IMR-90 (cell line): ENCODE measurements at regions not wholly inside any gene's neighbourhood (a gene's known extent, or its start where the extent isn't known, plus 50 kb on each side); places are given as distances from the start of the nearest gene placed in this dataset.

Experiments
- ATAC-seq: fragments of 200-7000 bp; cut with Tn5 transposase; 2 replicates; pipeline ENCODE4 v1.9.1; 2020; ENCODE audit warnings: low read depth, mild to moderate bottlenecking, moderate library complexity
- BruUV-seq: library from RNA; stranded (reverse); fragments of 400-500 nt; replicated peaks from 2 replicates; lab custom pipeline; 2021; lab: Mats Ljungman, UMichigan
- CTCF ChIA-PET: fragments of 300-600 bp; formaldehyde crosslinking; extraction: SDS; loops from one replicate; lab custom pipeline; 2021; ENCODE audit warnings: antibody characterized with exemption; lab: Yijun Ruan, JAX
- POLR2A ChIA-PET: fragments of 300-600 bp; sonication (Branson Sonifier 250); formaldehyde crosslinking; loops from one replicate; lab custom pipeline; 2022; ENCODE audit warnings: antibody characterized with exemption; ENCODE audit not compliant: unreplicated experiment; lab: Charles Lee
- DNase-seq: peaks from one replicate; pipeline ENCODE4 v3.0.0; 2013
- H2AFZ ChIP-seq: replicated peaks from 2 replicates; pipeline ENCODE3; 2013; ENCODE audit warnings: low read length, mild to moderate bottlenecking; ENCODE audit not compliant: poor library complexity
- H2AK5ac ChIP-seq: 2 replicates; pipeline ENCODE4 v1.6.1; 2013; ENCODE audit warnings: low read depth, low read length, inconsistent platforms
- H2AK9ac ChIP-seq: replicated peaks from 2 replicates; pipeline ENCODE3; 2013; ENCODE audit warnings: mild to moderate bottlenecking, low read depth, low read length, moderate library complexity; ENCODE audit not compliant: poor library complexity
- H2BK120ac ChIP-seq: 2 replicates; pipeline ENCODE4 v1.6.1; 2013; ENCODE audit warnings: low read depth, low read length, inconsistent platforms
- H2BK15ac ChIP-seq: 3 replicates; pipeline ENCODE4 v1.6.1; 2013; ENCODE audit warnings: low read depth, low read length, inconsistent platforms
- H2BK20ac ChIP-seq: 2 replicates; pipeline ENCODE4 v1.6.1; 2013; ENCODE audit warnings: low read depth, mild to moderate bottlenecking, inconsistent platforms, low read length, moderate library complexity
- H2BK5ac ChIP-seq: 2 replicates; pipeline ENCODE4 v1.6.1; 2013; ENCODE audit warnings: mild to moderate bottlenecking, low read depth, low read length, inconsistent platforms; ENCODE audit not compliant: poor library complexity, severe bottlenecking
- H3K14ac ChIP-seq: replicated peaks from 2 replicates; pipeline ENCODE4 v1.6.1; 2013; ENCODE audit warnings: low read depth, low read length, inconsistent platforms
- H3K18ac ChIP-seq: 2 replicates; pipeline ENCODE4 v1.6.1; 2013; ENCODE audit warnings: low read depth, low read length, control low read depth
- H3K23ac ChIP-seq: 2 replicates; pipeline ENCODE4 v1.6.1; 2013; ENCODE audit warnings: low read depth, low read length, inconsistent platforms
- H3K27ac ChIP-seq: 2 replicates; pipeline ENCODE4 v1.5.1; 2013; ENCODE audit warnings: mild to moderate bottlenecking, control low read depth, low read length; ENCODE audit not compliant: insufficient read depth
- H3K27me3 ChIP-seq: 2 replicates; pipeline ENCODE4 v1.6.1; 2013; ENCODE audit warnings: low read length; ENCODE audit not compliant: control insufficient read depth, insufficient read depth
- H3K36me3 ChIP-seq: 2 replicates; pipeline ENCODE4 v1.6.1; 2013; ENCODE audit warnings: low read length, mixed read lengths; ENCODE audit not compliant: control insufficient read depth, insufficient read depth
- H3K4ac ChIP-seq: 2 replicates; pipeline ENCODE4 v1.6.1; 2013; ENCODE audit warnings: low read depth, low read length, inconsistent platforms
- H3K4me1 ChIP-seq: 2 replicates; pipeline ENCODE4 v1.6.1; 2013; ENCODE audit warnings: low read length, mixed read lengths; ENCODE audit not compliant: control insufficient read depth, insufficient read depth
- H3K4me2 ChIP-seq: 2 replicates; pipeline ENCODE4 v1.6.1; 2013; ENCODE audit warnings: low read depth, mild to moderate bottlenecking, control low read depth, low read length, moderate library complexity
- H3K4me3 ChIP-seq: 2 replicates; pipeline ENCODE4 v1.5.1; 2013; ENCODE audit warnings: low read depth, mild to moderate bottlenecking, control low read depth, low read length, moderate library complexity; ENCODE audit not compliant: insufficient read depth
- H3K56ac ChIP-seq: 2 replicates; pipeline ENCODE4 v1.6.1; 2013; ENCODE audit warnings: low read length, inconsistent platforms; ENCODE audit not compliant: insufficient read depth; ENCODE audit errors: extremely low read depth
- H3K79me1 ChIP-seq, 2 experiments: 2 replicates each; pipeline ENCODE4 v1.6.1; 2013; ENCODE audit warnings: low read length in 2 of 2, inconsistent platforms in 1 of 2, low read depth in 1 of 2
- H3K9ac ChIP-seq: 2 replicates; pipeline ENCODE4 v1.6.1; 2013; ENCODE audit warnings: low read depth, low read length, control low read depth
- H3K9me1 ChIP-seq: 2 replicates; pipeline ENCODE4 v1.6.1; 2013; ENCODE audit warnings: low read length, inconsistent platforms; ENCODE audit not compliant: insufficient read depth
- H3K9me3 ChIP-seq: 2 replicates; pipeline ENCODE4 v1.6.1; 2013; ENCODE audit warnings: low read length; ENCODE audit not compliant: control insufficient read depth, insufficient read depth
- H4K20me1 ChIP-seq: 2 replicates; pipeline ENCODE4 v1.6.1; 2013; ENCODE audit warnings: low read length, inconsistent platforms; ENCODE audit not compliant: insufficient read depth
- H4K5ac ChIP-seq: 2 replicates; pipeline ENCODE4 v1.6.1; 2013; ENCODE audit warnings: mild to moderate bottlenecking, low read depth, low read length, control low read depth
- H4K8ac ChIP-seq, 2 experiments: 2 replicates each; pipeline ENCODE4 v1.6.1; 2013; ENCODE audit warnings: low read depth in 2 of 2, low read length in 2 of 2, control low read depth in 1 of 2, inconsistent platforms in 1 of 2
- H4K91ac ChIP-seq: 2 replicates; pipeline ENCODE4 v1.6.1; 2013; ENCODE audit warnings: low read depth, low read length, inconsistent platforms; ENCODE audit not compliant: insufficient read depth
- BHLHE40 ChIP-seq: fragments of 150-350 bp; IDR thresholded peaks from 2 replicates; pipeline ENCODE4 v1.6.1; 2016; ENCODE audit warnings: mild to moderate bottlenecking, low read depth, low read length
- CEBPB ChIP-seq: IDR thresholded peaks from 2 replicates; pipeline ENCODE4 v1.6.1; 2012; ENCODE audit warnings: low read depth, low read length, improper control_type of control experiment
- CHD1 ChIP-seq: IDR thresholded peaks from 2 replicates; pipeline ENCODE4 v1.6.1; 2012; ENCODE audit warnings: low read depth, low read length, improper control_type of control experiment
- FOS ChIP-seq: fragments of 150-350 bp; IDR thresholded peaks from 2 replicates; pipeline ENCODE4 v1.6.1; 2016; ENCODE audit warnings: low read depth, low read length
- MAFK ChIP-seq: IDR thresholded peaks from 2 replicates; pipeline ENCODE4 v1.6.1; 2012; ENCODE audit warnings: low read depth, low read length, improper control_type of control experiment
- MAZ ChIP-seq: IDR thresholded peaks from 2 replicates; pipeline ENCODE4 v1.6.1; 2012; ENCODE audit warnings: low read depth, mild to moderate bottlenecking, low read length, improper control_type of control experiment, moderate library complexity, borderline replicate concordance
- MXI1 ChIP-seq: IDR thresholded peaks from 2 replicates; pipeline ENCODE4 v1.6.1; 2012; ENCODE audit warnings: low read depth, mild to moderate bottlenecking, low read length, moderate library complexity, borderline replicate concordance
- NFE2L2 ChIP-seq: fragments of 150-350 bp; IDR thresholded peaks from 2 replicates; pipeline ENCODE4 v1.6.1; 2016; ENCODE audit warnings: low read depth, mild to moderate bottlenecking, low read length
- POLR2A ChIP-seq: IDR thresholded peaks from 2 replicates; pipeline ENCODE4 v1.6.1; 2012; ENCODE audit warnings: mild to moderate bottlenecking, low read depth, low read length
- RAD21 ChIP-seq: IDR thresholded peaks from 2 replicates; pipeline ENCODE4 v1.6.1; 2012; ENCODE audit warnings: low read length, improper control_type of control experiment
- RCOR1 ChIP-seq: IDR thresholded peaks from 2 replicates; pipeline ENCODE4 v1.6.1; 2012; ENCODE audit warnings: mild to moderate bottlenecking, low read length, improper control_type of control experiment; ENCODE audit not compliant: insufficient replicate concordance
- RFX5 ChIP-seq: IDR thresholded peaks from 2 replicates; pipeline ENCODE4 v1.8.0; 2012; ENCODE audit warnings: low read depth, mild to moderate bottlenecking, low read length, moderate library complexity
- SMC3 ChIP-seq: fragments of 150-350 bp; IDR thresholded peaks from 2 replicates; pipeline ENCODE4 v1.6.1; 2016; ENCODE audit warnings: low read depth, mild to moderate bottlenecking, antibody characterized with exemption, low read length, moderate library complexity
- dilution Hi-C: fragments of 300-500 bp; cut with HindIII; formaldehyde crosslinking; loops from one replicate; pipeline ENCODE4 v1.14.3; 2018; ENCODE audit warnings: low sequenced_read_pairs; ENCODE audit not compliant: unreplicated experiment
- in situ Hi-C: fragments of 300-500 bp; cut with MboI; formaldehyde crosslinking; loops from 3 replicates; pipeline ENCODE4 v1.14.3; 2019; ENCODE audit warnings: low sequenced_read_pairs, inconsistent platforms, mixed read lengths
- intact Hi-C: fragments of 100-400 bp; cut with micrococcal nuclease; formaldehyde crosslinking; loops from 2 replicates; pipeline ENCODE4 v1.10.0; 2022
- TF ChIP-seq, protein P1 (sequence below): conservative IDR thresholded peaks from 2 replicates; pipeline ENCODE4 v1.5.1; 2012; ENCODE audit warnings: mild to moderate bottlenecking, low read depth, low read length, improper control_type of control experiment
- TF ChIP-seq, protein P2 (sequence below): fragments of 150-350 bp; IDR thresholded peaks from 2 replicates; pipeline ENCODE4 v1.6.1; 2017; ENCODE audit warnings: mild to moderate bottlenecking, antibody characterized with exemption, low read length, low read depth
- TF ChIP-seq, protein P3 (sequence below): fragments of 150-350 bp; IDR thresholded peaks from 2 replicates; pipeline ENCODE4 v1.6.1; 2016; ENCODE audit warnings: low read depth, mild to moderate bottlenecking, low read length, moderate library complexity, borderline replicate concordance

DNA sequence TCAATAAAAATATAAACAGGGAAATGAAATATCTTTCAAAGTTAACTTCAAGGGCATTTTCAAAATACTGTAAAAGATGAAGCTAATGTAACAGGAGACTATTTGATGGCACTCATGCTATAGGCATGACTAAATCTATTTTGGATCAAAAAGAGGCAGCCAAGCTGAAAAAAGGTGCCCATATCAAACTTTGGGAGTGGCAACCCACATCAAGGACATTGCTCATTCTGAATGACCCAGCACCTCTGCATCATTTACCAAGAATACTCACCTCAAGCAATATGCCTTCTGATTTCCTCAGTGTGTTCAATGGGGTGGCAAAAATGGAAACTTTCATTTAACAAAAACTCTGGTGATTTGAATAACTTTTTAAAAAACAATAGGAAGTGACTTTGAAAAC, 853.3 kb downstream of the TLE1 start:
- Histone ChIP-seq H2AFZ (no peak overlapping the region), H2BK5ac (no peak overlapping the region), H3K14ac (no peak overlapping the region), H3K9ac (no peak overlapping the region), H4K20me1 (no peaks in the 10 kb centered on the region), H4K91ac (no peak overlapping the region), H3K4me3 (no peak overlapping the region), H2BK20ac (no peak overlapping the region), H4K8ac (no peak overlapping the region), H3K4me2 (no peak overlapping the region), H4K5ac (no peak overlapping the region), H3K9me3 (no peaks in the 10 kb centered on the region), H3K23ac (no peak overlapping the region), H2BK120ac (no peak overlapping the region), H3K4me1 (no peaks in the 10 kb centered on the region), H3K27me3 (no peaks in the 10 kb centered on the region; the same call in 1 of the 2 replicates), H3K4ac (no peak overlapping the region), H3K27ac (no peak overlapping the region), H2BK15ac (no peak overlapping the region), H3K79me1 (no peaks in the 10 kb centered on the region), H2AK5ac (no peak overlapping the region), H2AK9ac (no peak overlapping the region), H3K9me1 (no peaks in the 10 kb centered on the region; the same call in 1 of the 2 replicates), H3K18ac (no peak overlapping the region), H3K56ac (no peak overlapping the region), H3K36me3 (no peaks in the 10 kb centered on the region)
- intact Hi-C loops (no loop called here), in situ Hi-C loops (no loop called here), dilution Hi-C loops (no loop called here)
- ATAC-seq (no peak), DNase-seq (no peak)
- TF ChIP-seq, protein P1, sequence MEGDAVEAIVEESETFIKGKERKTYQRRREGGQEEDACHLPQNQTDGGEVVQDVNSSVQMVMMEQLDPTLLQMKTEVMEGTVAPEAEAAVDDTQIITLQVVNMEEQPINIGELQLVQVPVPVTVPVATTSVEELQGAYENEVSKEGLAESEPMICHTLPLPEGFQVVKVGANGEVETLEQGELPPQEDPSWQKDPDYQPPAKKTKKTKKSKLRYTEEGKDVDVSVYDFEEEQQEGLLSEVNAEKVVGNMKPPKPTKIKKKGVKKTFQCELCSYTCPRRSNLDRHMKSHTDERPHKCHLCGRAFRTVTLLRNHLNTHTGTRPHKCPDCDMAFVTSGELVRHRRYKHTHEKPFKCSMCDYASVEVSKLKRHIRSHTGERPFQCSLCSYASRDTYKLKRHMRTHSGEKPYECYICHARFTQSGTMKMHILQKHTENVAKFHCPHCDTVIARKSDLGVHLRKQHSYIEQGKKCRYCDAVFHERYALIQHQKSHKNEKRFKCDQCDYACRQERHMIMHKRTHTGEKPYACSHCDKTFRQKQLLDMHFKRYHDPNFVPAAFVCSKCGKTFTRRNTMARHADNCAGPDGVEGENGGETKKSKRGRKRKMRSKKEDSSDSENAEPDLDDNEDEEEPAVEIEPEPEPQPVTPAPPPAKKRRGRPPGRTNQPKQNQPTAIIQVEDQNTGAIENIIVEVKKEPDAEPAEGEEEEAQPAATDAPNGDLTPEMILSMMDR = no peak
- TF ChIP-seq, protein P2, sequence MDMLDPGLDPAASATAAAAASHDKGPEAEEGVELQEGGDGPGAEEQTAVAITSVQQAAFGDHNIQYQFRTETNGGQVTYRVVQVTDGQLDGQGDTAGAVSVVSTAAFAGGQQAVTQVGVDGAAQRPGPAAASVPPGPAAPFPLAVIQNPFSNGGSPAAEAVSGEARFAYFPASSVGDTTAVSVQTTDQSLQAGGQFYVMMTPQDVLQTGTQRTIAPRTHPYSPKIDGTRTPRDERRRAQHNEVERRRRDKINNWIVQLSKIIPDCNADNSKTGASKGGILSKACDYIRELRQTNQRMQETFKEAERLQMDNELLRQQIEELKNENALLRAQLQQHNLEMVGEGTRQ = no peak
- TF ChIP-seq FOS (no peak), MAZ (no peak), MAFK (no peak), CEBPB (no peak), RAD21 (no peak), POLR2A (no peak), SMC3 (no peak), RCOR1 (no peak), BHLHE40 (no peak), CHD1 (no peak), MXI1 (no peak), NFE2L2 (no peak), RFX5 (no peak)
- TF ChIP-seq, protein P3, sequence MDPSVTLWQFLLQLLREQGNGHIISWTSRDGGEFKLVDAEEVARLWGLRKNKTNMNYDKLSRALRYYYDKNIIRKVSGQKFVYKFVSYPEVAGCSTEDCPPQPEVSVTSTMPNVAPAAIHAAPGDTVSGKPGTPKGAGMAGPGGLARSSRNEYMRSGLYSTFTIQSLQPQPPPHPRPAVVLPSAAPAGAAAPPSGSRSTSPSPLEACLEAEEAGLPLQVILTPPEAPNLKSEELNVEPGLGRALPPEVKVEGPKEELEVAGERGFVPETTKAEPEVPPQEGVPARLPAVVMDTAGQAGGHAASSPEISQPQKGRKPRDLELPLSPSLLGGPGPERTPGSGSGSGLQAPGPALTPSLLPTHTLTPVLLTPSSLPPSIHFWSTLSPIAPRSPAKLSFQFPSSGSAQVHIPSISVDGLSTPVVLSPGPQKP = no peak
- CTCF ChIA-PET = no interaction called here
- POLR2A ChIA-PET = no interaction called here
- no TSS peak for BruUV-seq
